ENCODE measurements at regions not wholly inside any gene's neighbourhood (a gene's known extent, or its start where the extent isn't known, plus 50 kb on each side); places are given as distances from the start of the nearest gene placed in this dataset.

GRCh38 chr2:217162533-217162932 is 302.7 kb upstream of the TNP1 start:
- DNase-seq (ENCODE audit: low read depth): peak; percentile 13

GRCh38 chr2:217160978-217161973 is 301.4 kb upstream of the TNP1 start:
- DNase-seq (ENCODE audit: low read depth): no peak

DNA sequence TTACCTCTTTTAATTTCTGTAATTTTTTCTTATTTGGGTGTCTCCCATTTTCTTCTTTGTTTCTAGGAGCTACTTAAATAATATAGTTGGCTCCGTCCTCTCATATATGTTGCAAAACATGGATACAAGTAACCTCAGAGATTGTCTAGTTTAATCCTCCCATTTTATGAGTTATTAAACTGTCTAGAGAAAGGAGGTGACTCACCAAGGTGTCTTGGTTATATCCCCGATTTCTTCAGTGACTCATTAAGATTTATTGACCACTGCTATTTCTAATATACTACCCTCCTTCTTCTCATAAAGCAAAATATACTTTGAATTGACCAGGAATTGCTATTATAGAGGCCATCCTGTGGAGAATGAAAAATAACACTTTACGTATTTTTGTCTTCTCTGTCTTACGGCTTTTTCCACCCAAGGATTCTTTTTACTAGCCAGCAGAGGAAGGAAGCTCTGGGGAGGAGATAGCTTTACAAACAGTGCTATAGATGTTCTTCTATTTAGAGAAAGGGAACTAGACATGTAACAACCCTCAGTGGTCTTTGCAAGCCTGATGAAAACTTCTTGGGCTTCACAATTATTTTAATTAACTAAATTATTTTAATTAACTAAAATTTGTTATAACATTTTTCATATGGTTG is 300.4 kb upstream of the TNP1 start:
- no peak for DNase-seq (ENCODE audit: low read depth)

- no peak for DNase-seq (ENCODE audit: low read depth)
These were observed 299.1 kb upstream of the TNP1 start for GRCh38 chr2:217158928-217159327.

- DNase-seq (ENCODE audit: low read depth): no peak
These were observed 297.7 kb upstream of the TNP1 start for GRCh38 chr2:217157581-217157980.

DNA sequence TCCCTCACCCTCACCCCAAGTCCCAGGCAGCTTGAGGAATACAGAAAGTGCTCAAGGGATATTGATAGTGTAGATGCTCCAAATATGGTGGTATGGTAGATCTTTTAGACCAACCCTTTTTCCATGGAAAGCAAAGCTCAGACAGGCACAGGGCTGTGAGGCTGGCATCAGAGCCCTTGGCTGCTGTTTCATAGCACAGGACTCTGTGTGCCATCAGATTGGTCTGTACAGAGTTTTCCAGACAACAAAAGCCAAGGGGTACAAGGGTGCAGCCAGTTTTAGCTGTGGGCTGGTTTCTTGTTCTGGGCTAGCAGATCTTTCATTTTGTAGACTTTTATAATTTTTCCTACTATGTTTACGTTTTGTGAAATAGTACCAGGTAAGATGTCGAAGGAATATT is 296.9 kb upstream of the TNP1 start:
- no peak for DNase-seq (ENCODE audit: low read depth)

GRCh38 chr2:217154923-217155322 is 295.1 kb upstream of the TNP1 start:
- DNase-seq (ENCODE audit: low read depth): no peak

- no peak for DNase-seq (ENCODE audit: low read depth)
These were observed 293.6 kb upstream of the TNP1 start for GRCh38 chr2:217153510-217153909.

GRCh38 chr2:217152831-217153230 is 293.0 kb upstream of the TNP1 start:
- DNase-seq (ENCODE audit: low read depth): no peak

- DNase-seq (ENCODE audit: low read depth): no peak
These were observed 291.8 kb upstream of the TNP1 start for GRCh38 chr2:217151509-217152206.

DNA sequence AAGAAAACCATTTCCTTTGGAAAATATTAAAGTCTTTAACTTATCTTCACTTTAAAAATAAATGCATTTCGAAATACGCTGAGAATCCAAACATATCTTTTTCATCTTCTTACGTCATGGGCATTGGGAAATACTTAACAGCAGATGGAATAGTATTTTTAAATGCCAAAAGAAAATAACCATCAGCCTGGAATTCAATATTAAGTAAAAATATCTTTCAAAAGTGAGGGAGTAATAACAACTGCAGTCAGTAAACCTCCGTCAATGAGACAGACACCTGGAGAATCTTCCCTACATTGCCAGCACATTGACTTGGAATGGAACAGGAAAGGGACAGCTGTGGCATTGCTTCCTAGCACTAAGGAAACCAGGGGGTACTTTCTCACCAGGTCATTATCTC is 290.4 kb upstream of the TNP1 start:
- DNase-seq (ENCODE audit: low read depth): no peak

DNA sequence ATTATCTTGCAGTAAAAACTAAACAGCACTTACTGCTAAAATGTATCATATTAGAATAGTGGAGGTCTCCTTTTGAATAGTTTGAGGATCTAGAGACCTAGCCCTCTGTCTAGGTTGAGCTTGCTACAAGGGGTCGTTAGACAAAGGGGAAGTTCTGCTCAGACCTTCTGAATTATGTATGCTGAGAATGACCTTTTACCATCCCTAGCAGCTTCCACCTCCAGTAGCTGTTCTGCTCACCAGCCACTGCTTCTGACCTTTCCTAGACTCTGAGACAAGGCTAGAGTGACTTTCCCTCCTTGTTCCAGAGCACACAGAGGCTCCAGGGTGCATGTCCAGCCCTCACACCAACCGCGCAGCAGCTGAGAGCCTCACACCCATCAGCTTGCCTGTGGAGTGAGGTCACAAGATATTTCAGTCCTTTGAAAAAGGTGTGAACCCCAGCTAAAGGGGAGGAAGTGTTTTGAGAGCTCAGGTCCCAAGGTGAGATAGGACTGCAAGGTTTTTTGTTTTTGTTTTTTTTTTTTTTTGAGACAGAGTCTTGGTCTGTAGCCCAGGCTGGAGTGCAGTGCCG is 289.3 kb upstream of the TNP1 start:
- no peak for DNase-seq (ENCODE audit: low read depth)

GRCh38 chr2:217147818-217148217 is 288.0 kb upstream of the TNP1 start:
- no peak for DNase-seq (ENCODE audit: low read depth)

GRCh38 chr2:217146956-217147355 is 287.1 kb upstream of the TNP1 start:
- DNase-seq (ENCODE audit: low read depth): no peak

- DNase-seq (ENCODE audit: low read depth): no peak
These were observed 282.9 kb upstream of the TNP1 start for GRCh38 chr2:217142649-217143266.

GRCh38 chr2:217138284-217138683 is 278.4 kb upstream of the TNP1 start:
- no peak for DNase-seq (ENCODE audit: low read depth)

- DNase-seq (ENCODE audit: low read depth): no peak
These were observed 267.9 kb upstream of the TNP1 start for GRCh38 chr2:217127744-217128143.

DNA sequence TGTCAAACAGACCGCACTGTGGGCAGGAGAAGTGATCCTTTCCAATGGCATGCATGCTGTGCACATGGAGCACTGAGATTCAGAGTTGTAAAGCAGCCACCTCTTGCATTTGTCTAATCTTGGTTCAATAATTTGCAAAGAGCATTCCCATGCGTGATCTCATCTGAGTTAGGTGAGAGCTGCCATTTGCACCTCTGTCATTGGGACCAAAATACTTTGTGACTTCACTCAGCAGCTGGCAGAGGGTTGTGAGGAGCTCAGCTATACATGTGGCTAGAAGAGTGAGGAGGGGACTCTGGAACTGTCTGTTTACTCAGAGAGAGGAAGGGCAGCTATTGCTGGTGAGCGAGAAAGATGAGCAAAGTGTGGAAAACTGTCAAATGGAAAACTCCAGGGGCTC is 265.1 kb upstream of the TNP1 start:
- DNase-seq (ENCODE audit: low read depth): no peak

DNA sequence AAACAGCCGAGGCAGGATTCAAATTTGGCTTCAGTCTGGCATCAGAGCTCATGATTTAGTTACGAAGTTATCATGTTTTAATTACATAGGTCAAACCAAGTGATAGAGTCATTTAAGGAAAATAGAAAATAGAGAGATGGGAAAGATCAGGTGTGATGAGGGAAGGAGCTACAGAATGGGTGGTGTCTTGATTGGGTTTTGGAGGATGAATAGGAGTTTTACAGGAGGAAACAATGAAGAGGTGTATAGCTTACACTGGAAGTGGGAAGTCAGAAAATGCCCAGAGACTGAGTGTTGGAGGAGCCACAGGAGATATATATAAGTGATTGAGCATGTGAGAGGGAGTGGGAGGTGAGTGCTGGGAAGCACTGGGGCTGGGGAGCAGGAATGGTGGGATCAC is 264.2 kb upstream of the TNP1 start:
- DNase-seq (ENCODE audit: low read depth): no peak

DNA sequence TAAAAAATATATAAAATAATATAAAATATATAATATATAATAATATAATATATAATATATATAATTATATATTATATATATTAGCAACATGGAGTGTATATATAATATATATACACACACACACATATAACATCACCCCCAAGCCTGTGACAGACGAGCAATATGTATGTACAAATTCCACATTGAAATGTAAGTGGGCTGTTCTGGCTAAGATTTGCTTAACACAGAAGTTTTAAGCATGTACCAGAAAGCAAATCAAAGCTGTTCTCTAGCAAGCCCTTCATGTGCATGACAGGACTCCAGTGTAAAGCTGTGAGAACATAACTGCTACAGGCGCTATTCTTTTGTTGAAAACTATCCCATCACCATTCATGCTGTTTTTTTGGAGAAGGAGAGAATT is 261.7 kb upstream of the TNP1 start:
- DNase-seq (ENCODE audit: low read depth): no peak

DNA sequence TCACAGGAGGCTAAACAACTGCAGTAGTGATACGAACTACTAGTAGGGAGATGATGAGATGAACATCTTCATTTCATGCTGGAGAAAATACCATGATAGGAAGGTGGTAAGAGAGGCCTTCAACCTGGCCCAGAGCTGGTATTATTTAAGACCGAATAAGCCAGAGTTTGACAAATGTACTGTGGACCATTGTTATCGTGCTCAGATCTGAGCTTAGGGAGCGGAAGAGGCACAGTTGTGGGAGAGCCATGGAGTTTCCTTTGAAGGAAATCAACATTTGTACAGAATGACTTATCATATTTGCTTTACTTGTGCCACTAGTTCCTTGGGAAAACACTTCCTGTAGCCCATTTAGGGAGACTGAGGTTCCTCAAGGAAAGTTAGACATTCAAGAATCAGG is 260.6 kb upstream of the TNP1 start:
- DNase-seq (ENCODE audit: low read depth): no peak

All from stimulated activated CD8-positive, alpha-beta memory T cell treated with anti-CD3 and anti-CD28 coated beads, Interleukin-4, amount 100 ng/mL, for 24 hours (primary cell).